ENCODE measurements at regions not wholly inside any gene's neighbourhood (a gene's known extent, or its start where the extent isn't known, plus 50 kb on each side); places are given as distances from the start of the nearest gene placed in this dataset.

DNA sequence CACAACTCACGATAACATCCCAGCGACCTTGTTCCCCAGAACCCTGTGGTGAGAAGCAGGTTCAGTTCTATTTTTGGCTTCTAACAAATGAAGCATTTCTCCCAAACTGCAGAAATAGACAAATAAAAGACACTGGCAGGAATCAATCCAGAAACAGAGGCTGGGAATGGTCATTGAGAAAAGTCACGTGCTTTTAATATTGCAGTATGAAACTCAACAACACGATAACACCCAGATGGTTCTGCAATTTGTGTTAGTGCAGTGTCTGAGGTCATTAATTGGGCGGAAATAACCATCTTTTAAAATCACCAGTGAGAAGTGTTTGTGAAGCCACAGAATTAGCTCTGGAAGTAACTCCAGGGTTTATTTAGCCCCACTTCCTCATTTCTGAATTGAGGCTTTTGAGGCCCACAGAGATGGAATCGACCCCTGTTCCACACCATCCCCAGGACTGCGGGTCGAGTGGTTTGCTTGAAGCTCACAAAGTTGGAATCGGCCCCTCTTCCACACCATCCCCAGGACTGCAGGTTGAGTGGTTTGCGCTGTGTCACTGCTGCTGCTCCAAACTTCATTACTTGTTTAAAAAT lies 164.7 kb upstream of the IRX4 start:
- DNase-seq: no peak

- no peak for DNase-seq
These were observed 161.3 kb upstream of the IRX4 start for GRCh38 chr5:2044041-2044440.

DNA sequence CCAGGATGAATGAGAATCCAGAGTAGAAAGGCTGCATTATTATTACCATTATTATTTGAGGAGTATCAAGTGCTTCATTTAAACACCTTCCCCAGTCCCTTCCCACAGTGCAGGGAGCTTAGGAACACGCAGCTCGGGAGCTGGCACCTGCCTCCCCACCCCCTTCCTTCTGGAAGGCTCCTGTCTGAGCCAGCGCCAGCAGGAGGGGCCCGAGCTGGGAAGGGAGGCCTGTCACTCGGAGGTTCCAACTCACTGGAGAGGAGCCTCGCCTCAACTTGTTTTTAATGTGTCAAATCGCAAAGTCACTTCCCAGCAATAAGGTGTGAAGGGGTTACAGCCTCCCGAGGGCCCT lies 156.4 kb upstream of the IRX4 start:
- DNase-seq: no peak

DNA sequence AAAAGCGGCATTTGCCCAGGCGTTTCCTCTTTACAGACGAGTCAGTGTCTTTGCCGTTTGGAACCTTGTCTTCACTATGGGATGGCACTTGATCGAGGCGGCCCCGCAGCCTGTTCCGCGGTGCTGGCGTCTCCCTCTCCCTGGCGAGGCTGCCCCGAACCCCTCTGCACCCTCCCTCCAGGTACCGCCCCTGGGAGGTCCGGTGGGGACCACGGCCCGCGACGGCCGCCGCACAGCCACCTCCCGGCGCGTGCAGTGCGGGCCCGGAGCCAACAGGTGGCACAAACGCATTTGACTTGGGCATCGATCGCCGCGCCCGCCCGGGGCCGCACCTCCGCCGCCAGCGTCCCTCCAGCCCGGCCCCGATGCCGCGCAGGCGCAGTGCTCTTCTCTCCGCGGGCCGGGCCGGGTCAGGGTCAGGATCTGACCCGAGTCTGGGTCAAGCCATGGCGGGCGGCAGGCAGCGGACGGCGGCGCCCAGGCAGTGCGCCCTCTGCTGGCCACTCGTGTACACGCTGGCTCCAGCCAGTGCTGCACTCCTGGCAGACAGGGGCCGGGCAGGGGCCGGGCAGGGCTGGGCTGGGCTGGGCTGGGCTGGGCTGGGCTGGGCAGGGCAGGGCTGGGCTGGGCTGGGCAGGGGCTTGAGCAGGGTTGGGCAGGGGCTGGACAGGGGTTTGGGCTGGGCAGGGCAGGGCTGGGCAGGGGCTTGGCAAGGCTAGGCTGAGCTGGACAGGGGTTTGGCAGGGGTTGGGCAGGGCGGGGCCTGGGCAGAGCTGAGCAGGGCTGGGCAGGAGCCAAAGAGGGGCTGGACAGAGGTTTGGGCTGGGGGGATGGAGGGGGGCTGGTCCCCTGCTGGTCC lies 155.8 kb upstream of the IRX4 start:
- peak; percentile 76 for DNase-seq

GRCh38 chr5:2036885-2037284 lies 154.2 kb upstream of the IRX4 start:
- no peak for DNase-seq

DNA sequence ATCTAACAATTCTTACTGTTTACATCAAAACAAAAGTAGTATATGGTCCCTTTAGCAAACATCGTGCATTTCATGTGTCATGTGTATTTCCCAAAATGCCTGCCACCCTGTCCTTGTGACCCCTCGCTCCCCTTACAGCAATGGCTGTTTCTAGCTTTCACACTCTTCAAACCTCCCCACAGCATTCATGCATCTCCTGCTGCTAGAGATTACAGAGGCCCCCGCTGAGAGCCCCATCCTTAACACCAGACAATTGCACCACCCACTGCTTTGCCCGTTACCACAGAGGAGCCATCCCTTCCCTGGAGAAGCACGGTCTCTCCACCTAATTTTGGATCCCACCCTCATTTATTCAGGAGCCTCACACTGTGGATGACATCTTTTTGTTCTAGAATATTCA lies 149.7 kb upstream of the IRX4 start:
- DNase-seq: no peak

- DNase-seq: no peak
These were observed 148.9 kb upstream of the IRX4 start for GRCh38 chr5:2031581-2031980.

- DNase-seq: no peak
These were observed 147.4 kb upstream of the IRX4 start for GRCh38 chr5:2030131-2030530.

GRCh38 chr5:2029206-2029605 lies 146.5 kb upstream of the IRX4 start:
- DNase-seq: no peak

GRCh38 chr5:2027790-2028189 lies 145.1 kb upstream of the IRX4 start:
- no peak for DNase-seq

DNA sequence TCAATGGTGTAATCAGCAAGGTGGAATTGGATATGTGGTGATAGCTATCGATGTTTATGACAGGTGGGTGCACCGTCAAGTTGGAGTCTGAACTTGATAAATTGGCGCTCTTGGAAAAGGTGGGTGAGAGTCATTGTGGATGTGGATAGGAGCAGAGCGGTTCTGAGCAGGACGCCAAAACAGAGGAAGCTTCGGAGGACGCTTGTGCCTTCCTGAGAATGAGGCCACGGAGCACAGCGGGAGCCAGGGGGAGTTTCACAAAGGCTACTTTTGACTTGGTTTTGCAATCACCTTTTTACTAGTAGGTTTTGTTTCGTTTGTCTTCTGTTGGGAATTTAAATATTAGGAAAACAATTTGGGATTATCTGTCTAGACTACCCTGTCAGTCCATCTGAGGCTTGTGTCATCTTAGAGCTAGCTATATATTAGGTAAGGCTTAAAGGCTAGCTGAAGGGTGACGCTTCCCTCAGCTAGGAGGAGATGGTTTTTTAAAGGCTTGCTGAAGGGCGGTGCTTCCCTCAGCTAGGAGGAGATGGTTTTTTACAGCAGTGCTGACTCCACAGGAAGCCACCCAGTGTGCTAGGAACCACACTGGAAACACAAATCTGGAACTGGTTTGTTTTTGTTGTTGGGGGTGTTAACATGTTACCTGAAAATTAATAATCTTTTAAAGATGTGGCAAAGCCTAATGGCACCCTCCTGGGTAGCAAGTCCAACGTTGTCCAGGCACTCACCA lies 142.4 kb upstream of the IRX4 start:
- no peak for DNase-seq

DNA sequence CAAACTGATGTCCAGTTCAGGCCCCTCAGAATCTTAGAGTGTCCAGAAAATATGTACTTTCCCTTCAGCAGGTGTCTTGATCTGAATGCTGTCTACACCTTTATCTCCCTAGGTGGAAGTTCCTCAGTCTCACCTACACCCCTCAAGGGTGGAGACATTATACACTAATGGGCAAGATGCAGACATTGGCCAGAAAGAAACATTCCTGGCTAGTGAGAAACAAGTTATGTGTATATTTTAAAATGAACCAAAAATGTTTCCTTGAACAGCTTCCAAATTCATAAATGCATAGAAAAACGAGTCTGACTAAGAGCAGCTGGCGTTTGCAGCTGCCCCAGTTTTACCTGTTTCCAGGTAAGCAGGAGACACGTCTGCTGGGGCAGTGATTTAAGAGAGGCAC lies 140.5 kb upstream of the IRX4 start:
- DNase-seq: no peak

GRCh38 chr5:2022436-2022835 lies 139.7 kb upstream of the IRX4 start:
- DNase-seq: no peak

DNA sequence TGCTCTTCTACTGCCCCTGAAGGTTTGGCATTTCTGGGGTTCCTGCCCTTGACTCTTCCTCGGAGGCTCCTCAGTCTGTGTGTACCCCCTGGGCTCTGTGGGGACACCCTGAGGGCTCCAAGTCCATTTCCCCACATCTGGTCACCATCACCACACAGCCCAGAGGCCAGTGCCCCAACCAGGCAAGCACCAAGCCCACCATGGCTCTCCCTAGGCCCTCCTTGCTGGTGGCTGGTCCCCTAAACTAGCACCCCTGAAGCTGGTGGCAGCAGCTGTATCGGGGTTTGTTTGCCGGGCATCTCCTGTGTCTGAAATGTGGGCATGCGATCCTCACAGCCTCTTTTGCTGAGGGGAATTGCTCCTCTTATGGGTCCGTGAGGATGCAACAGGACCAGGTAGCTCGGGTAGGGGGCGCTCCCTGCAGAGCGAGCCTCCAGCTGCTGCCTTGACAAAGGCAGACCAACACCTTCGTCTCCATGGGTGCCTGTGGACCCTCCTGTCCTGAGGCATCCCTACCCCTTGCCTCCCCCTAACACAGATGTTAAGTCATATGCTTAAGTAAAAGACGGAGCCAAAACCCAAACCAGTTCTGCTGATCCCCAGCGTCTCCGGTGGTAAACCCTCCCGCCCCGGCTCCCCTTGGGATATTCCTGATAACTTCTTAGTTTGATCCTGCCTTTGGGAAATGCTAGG lies 138.9 kb upstream of the IRX4 start:
- DNase-seq: no peak

DNA sequence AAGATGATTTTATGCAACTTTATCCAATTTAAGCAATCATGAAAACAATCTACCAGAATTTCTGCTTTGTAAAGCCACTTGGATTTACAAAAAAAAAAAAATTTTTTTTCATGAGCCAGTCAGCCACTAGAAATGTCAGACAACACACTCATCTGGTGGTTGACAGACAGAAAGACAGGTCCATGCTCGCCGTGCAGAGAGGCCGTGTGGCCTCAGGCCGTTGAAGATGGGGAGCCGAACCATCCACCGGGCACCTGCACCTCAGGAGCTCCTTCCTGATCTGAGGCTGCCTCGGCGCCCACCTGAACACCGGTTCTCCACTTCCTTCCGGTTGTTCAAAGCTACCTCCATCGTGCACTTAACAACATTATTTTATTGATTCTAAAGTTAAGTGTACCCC lies 138.0 kb upstream of the IRX4 start:
- no peak for DNase-seq

- no peak for DNase-seq
These were observed 137.0 kb upstream of the IRX4 start for GRCh38 chr5:2019716-2020115.

- no peak for DNase-seq
These were observed 135.6 kb upstream of the IRX4 start for GRCh38 chr5:2018390-2018724.

GRCh38 chr5:2017540-2018389 lies 135.0 kb upstream of the IRX4 start:
- no peak for DNase-seq

DNA sequence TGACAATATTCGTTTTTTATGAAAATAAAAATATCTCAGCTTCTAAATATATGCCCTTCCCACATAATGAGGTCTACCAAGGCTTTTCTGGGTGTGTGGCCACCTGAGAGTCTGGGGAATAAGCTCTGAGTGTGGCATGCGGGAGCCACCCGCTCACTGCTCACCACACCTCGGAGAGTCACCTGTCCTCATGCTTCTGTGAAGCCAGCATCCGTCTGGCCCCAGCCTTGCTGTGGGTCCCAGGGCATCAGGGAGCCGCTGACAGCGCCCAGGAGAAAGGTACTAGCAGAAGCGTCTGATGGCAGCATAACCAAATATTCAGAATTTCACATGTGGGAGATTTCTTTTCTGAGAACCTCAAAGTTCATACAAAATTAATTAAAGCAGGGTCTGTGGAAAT lies 133.2 kb upstream of the IRX4 start:
- no peak for DNase-seq

DNA sequence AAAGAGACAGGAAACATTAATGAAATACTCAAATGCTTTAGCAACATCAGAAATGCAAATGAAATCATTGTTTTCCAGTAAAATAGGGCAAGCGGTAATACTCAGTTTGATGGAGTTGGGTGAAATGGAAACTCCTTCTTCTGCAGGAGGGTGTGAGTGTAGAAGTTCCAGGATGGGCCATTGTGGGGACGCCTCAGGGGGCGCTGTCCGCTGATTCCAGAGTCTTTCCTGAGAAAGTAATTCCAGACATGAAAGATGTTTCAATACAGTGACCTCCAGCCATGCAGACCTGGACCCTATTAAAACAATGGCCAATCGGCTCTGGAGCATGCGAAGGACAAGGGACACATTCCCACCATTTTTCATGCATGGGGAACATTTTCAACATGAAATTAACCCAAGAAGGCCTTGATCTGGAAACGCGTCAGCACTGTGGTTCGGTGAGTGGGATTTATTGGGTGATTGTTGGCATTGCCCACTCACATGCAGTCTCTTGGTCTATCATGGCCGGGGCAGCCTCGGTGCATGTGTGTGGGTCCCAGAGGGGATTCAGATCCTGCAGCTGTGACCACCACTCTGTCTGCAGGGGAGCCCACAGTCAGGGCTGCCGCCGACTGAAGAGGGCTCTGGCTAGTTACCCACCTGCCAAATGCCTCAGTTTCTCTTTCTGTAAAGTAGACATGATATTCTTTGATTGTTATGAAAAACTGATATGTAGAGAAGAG lies 132.6 kb upstream of the IRX4 start:
- no peak for DNase-seq

GRCh38 chr5:2014058-2014610 lies 131.4 kb upstream of the IRX4 start:
- no peak for DNase-seq

Measured in activated CD4-positive, CD25-positive, alpha-beta regulatory T cell treated with anti-CD3 and anti-CD28 coated beads, Interleukin-2, amount 50 U/mL, for 72 hours (primary cell).